ENCODE measurements at regions not wholly inside any gene's neighbourhood (a gene's known extent, or its start where the extent isn't known, plus 50 kb on each side); places are given as distances from the start of the nearest gene placed in this dataset.

GRCh38 chr5:63089147-63089546 is 510.5 kb downstream of the LRRC70 start:
- Histone ChIP-seq H3K18ac (ENCODE audit: extremely low read depth, low read length) (no peak overlapping the region), H3K79me1 (ENCODE audit: low read depth, low read length) (no peaks in the 10 kb centered on the region), H3K4me1 (replicated peaks in 1 of 4; ENCODE audit: control insufficient read depth in 3 of 4, insufficient read depth in 4 of 4, low read length in 3 of 4) (no peaks in the 10 kb centered on the region), H2BK20ac (ENCODE audit: low read length) (no peak overlapping the region), H3K23ac (ENCODE audit: insufficient read length) (no peak overlapping the region), H4K20me1 (replicated peaks in 1 of 2; ENCODE audit: control insufficient read depth in 1 of 2, insufficient read depth in 2 of 2, low read length in 2 of 2) (no peaks in the 10 kb centered on the region), H3K27ac (ENCODE audit: low read depth, low read length) (no peak overlapping the region), H3K9ac (replicated peaks in 1 of 4; ENCODE audit: extremely low read depth in 1 of 4, low read depth in 3 of 4, low read length in 3 of 4) (no peak overlapping the region), H2AK5ac (ENCODE audit: low read depth, low read length) (no peak overlapping the region), H2BK12ac (ENCODE audit: low read depth, low read length) (no peak overlapping the region), H3K27me3 (replicated peaks in 1 of 4; ENCODE audit: control insufficient read depth in 3 of 4, extremely low read depth in 1 of 4, insufficient read depth in 3 of 4, low read length in 3 of 4) (no peaks in the 10 kb centered on the region; a peak in 1 of 7 replicates), H3K4ac (replicated peaks; ENCODE audit: insufficient read length, low read depth, low read length) (no peak overlapping the region), H4K8ac (ENCODE audit: extremely low read depth, insufficient read depth, low read length) (no peak overlapping the region), H4K5ac (ENCODE audit: insufficient read length, low read depth, low read length) (no peak overlapping the region), H3K14ac (ENCODE audit: insufficient read length) (no peak overlapping the region), H3K4me3 (ENCODE audit: extremely low read depth in 1 of 4, insufficient read depth in 2 of 4, low read depth in 3 of 4, low read length in 4 of 4) (no peak overlapping the region), H2BK15ac (ENCODE audit: low read length) (no peak overlapping the region), H3K56ac (replicated peaks; ENCODE audit: insufficient read length, low read depth, low read length) (no peak overlapping the region), H2BK5ac (ENCODE audit: low read depth, low read length) (no peak overlapping the region), H3K36me3 (ENCODE audit: control insufficient read depth in 2 of 4, insufficient read depth in 4 of 4, low read length in 3 of 4) (no peaks in the 10 kb centered on the region; a peak in 1 of 8 replicates), H2BK120ac (replicated peaks; ENCODE audit: low read depth, low read length) (no peak overlapping the region), H3K23me2 (ENCODE audit: low read depth, low read length) (no peaks in the 10 kb centered on the region), H3K4me2 (ENCODE audit: insufficient read depth in 1 of 2, low read depth in 2 of 2, low read length in 2 of 2) (no peak overlapping the region), H3K9me3 (ENCODE audit: insufficient read depth in 2 of 2, low read depth in 1 of 2, low read length in 1 of 2) (peaks cover 0 to 4% of the 10 kb centered on the region in 2 experiments; a peak in 1 of 4 replicates), H4K91ac (replicated peaks; ENCODE audit: insufficient read length, low read length) (no peak overlapping the region), H3K79me2 (ENCODE audit: control insufficient read depth in 1 of 2, insufficient read depth in 2 of 2, low read length in 2 of 2) (no peaks in the 10 kb centered on the region), H2AFZ (ENCODE audit: low read length) (no peak overlapping the region)
- WGBS, 2 experiments (ENCODE audit: extremely low coverage in 1 of 2, insufficient coverage in 1 of 2, insufficient read length in 1 of 2, insufficient replicate concordance in 2 of 2, low coverage in 1 of 2, low lambda C conversion rate in 2 of 2, missing lambda C conversion rate in 1 of 2): 93% methylated on average over 1 of the region's 1 CpG; no CpG with 5 or more reads in 1 of the 2 experiments
- ChIA-PET POLR2A (ENCODE audit: partially characterized antibody) (no interaction called here), CTCF (ENCODE audit: partially characterized antibody) (no interaction called here)
- no peak for FAIRE-seq
- DNase-seq (ENCODE audit: low read depth in 1 of 2, low spot score in 2 of 2): no peak
- no peak for TF ChIP-seq TEAD4 (IDR thresholded peaks at IDR 0.05; ENCODE audit: low read depth, low read length)
- TF ChIP-seq CHD2 (IDR thresholded peaks at IDR 0.05; ENCODE audit: low read length): no peak
- no peak for TF ChIP-seq POU5F1 (IDR thresholded peaks at IDR 0.05; ENCODE audit: low read depth, low read length)
- no peak for TF ChIP-seq KDM1A (IDR thresholded peaks at IDR 0.05; ENCODE audit: borderline replicate concordance, low read length)
- TF ChIP-seq MAX (IDR thresholded peaks at IDR 0.05): no peak
- no peak for TF ChIP-seq RNF2 (IDR thresholded peaks at IDR 0.05; ENCODE audit: borderline replicate concordance, low read depth, low read length, missing control alignments, poor library complexity, severe bottlenecking)
- no peak for TF ChIP-seq CBX5 (IDR thresholded peaks at IDR 0.05; ENCODE audit: low read depth, low read length)
- no peak for TF ChIP-seq EGR1 (IDR thresholded peaks at IDR 0.05; ENCODE audit: borderline replicate concordance, low read depth, low read length)
- TF ChIP-seq, protein P1, sequence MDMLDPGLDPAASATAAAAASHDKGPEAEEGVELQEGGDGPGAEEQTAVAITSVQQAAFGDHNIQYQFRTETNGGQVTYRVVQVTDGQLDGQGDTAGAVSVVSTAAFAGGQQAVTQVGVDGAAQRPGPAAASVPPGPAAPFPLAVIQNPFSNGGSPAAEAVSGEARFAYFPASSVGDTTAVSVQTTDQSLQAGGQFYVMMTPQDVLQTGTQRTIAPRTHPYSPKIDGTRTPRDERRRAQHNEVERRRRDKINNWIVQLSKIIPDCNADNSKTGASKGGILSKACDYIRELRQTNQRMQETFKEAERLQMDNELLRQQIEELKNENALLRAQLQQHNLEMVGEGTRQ (IDR thresholded peaks at IDR 0.05; ENCODE audit: low read length): no peak
- TF ChIP-seq ASH2L (IDR thresholded peaks at IDR 0.05; ENCODE audit: low read length): no peak
- no peak for TF ChIP-seq BACH1 (IDR thresholded peaks at IDR 0.05; ENCODE audit: low read length)
- TF ChIP-seq FOSL1 (IDR thresholded peaks at IDR 0.05; ENCODE audit: insufficient read depth, low read depth, low read length): no peak
- TF ChIP-seq YY1 (IDR thresholded peaks at IDR 0.05; ENCODE audit: low read depth, low read length): no peak
- TF ChIP-seq SP2 (IDR thresholded peaks at IDR 0.05; ENCODE audit: low read length): no peak
- no peak for TF ChIP-seq GTF2F1 (IDR thresholded peaks at IDR 0.05; ENCODE audit: borderline replicate concordance, low read depth, low read length)

Measured in H1 (cell line).